Subcutaneous abdominal adipose tissue (tissue), 5 donors: ENCODE measurements at regions not wholly inside any gene's neighbourhood (a gene's known extent, or its start where the extent isn't known, plus 50 kb on each side); places are given as distances from the start of the nearest gene placed in this dataset.

Experiments
- H3K27ac ChIP-seq: one replicate; pipeline ENCODE4 v1.7.0; 2013; ENCODE audit warnings: low read depth, mild to moderate bottlenecking, inconsistent platforms, low read length, moderate library complexity
- H3K27me3 ChIP-seq, 5 donors: one replicate each; pipeline ENCODE4 v1.7.0; 2013; ENCODE audit warnings: low read length in 5 of 5, inconsistent platforms in 1 of 5; ENCODE audit not compliant: control insufficient read depth in 5 of 5, insufficient read depth in 4 of 5
- H3K36me3 ChIP-seq, 5 donors: one replicate each; pipeline ENCODE4 v1.7.0; 2013; ENCODE audit warnings: low read length in 5 of 5; ENCODE audit not compliant: control insufficient read depth in 5 of 5, insufficient read depth in 5 of 5
- H3K4me1 ChIP-seq, 5 donors: one replicate each; pipeline ENCODE4 v1.7.0; 2013; ENCODE audit warnings: low read length in 5 of 5, mild to moderate bottlenecking in 3 of 5, moderate library complexity in 1 of 5; ENCODE audit not compliant: control insufficient read depth in 5 of 5, insufficient read depth in 5 of 5
- H3K4me3 ChIP-seq, 5 donors: one replicate each; pipeline ENCODE4 v1.7.0; 2013; ENCODE audit warnings: low read length in 5 of 5, low read depth in 1 of 5
- H3K9ac ChIP-seq, 5 donors: one replicate each; pipeline ENCODE4 v1.7.0; 2013; ENCODE audit warnings: low read length in 5 of 5, mild to moderate bottlenecking in 4 of 5, moderate library complexity in 3 of 5
- H3K9me3 ChIP-seq, 5 donors: one replicate each; pipeline ENCODE4 v1.7.0; 2013; ENCODE audit warnings: low read length in 5 of 5; ENCODE audit not compliant: control insufficient read depth in 5 of 5
- donor health status: healthy.
- donor health status: healthy.
- donor health status: healthy.
- donor health status: healthy.
- donor health status: healthy.

DNA sequence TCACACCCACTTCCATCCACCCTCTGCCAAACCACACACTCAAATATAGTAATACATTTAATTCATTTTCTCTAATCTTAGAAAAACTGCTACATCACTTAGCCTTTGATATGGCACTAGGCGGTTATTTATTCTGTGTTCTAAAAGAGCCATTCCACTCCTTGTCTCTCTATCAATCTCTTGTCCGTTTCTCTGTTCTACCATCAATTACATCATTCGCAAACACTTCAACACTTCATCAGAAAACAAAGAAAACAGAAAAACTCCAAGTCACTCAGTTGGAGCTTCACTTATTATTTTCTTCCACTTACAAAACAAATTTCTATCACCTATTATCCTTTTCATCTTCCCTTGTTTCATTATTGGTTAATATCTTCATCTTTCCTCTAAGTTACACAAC, 1523.0 kb downstream of the KCNT2 start:
- no peak overlapping the region for H3K27ac ChIP-seq
- H3K4me3 ChIP-seq, result no peak overlapping the region
- no peaks in the 10 kb centered on the region for H3K27me3 ChIP-seq
- no peaks in the 10 kb centered on the region for H3K36me3 ChIP-seq
- no peak overlapping the region for H3K9ac ChIP-seq
- no peaks in the 10 kb centered on the region for H3K4me1 ChIP-seq
- H3K9me3 ChIP-seq, result no peaks in the 10 kb centered on the region

DNA sequence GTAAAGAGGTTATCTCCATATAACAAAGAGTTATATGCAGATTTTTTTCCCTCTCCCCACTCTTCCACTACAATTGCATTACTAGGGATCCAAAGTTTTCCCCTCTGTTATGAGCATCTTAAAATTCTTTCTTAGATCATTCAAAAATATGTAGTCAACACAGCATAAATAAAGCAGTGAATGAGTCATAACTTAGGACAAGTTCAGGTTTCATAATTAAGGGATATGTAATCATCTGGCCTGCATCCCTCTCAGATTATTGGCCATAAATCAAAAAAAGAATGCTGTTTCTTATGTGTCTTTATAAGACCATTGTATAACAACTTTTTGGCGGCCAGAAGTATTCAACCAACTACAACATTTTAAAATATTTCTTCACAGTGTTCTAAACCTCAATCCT, 1526.1 kb downstream of the KCNT2 start:
- Histone ChIP-seq H3K36me3 (no peaks in the 10 kb centered on the region), H3K4me1 (no peaks in the 10 kb centered on the region), H3K9me3 (no peaks in the 10 kb centered on the region), H3K4me3 (no peak overlapping the region), H3K27me3 (no peaks in the 10 kb centered on the region), H3K9ac (no peak overlapping the region), H3K27ac (no peak overlapping the region)

DNA sequence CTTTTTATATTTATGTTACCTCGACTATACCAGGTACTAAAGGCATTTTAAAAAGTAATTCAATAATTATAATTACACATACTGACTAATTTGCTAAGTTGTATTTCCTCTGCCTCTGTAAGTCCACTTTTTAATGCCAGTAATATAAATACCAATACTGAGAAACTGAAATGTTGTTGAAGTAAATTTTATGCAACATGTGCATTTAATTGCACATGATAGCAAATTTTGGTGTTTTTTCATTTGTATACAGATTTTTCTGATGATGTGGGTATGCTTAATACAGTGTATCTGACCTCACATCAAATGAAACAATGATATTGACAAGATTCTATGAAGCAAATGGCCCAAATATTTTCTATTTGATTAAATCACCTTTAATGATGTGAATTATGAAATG, 1531.6 kb downstream of the KCNT2 start:
- Histone ChIP-seq H3K9ac (no peak overlapping the region), H3K9me3 (no peaks in the 10 kb centered on the region), H3K4me1 (no peaks in the 10 kb centered on the region), H3K4me3 (no peak overlapping the region), H3K36me3 (no peaks in the 10 kb centered on the region), H3K27me3 (no peaks in the 10 kb centered on the region), H3K27ac (no peak overlapping the region)

DNA sequence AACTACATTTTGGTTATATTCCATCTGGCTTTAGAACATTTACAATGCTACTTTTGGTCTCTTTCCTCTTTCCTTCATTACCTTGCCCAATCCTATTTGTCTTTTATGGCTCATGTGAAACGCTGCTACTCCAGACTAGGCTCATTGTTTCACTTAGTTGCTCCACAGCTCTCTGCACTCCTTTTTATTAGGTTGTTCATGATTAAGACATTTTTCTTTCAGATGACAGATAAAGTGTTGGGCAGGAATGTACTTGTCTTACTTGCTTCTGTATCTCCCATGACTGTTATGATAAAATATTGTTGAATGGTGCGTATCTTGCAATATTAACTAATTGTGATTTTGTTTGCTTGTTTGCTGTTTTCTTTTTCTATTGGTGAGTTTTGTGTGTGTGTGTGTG, 1532.3 kb downstream of the KCNT2 start:
- no peaks in the 10 kb centered on the region for H3K36me3 ChIP-seq
- H3K27me3 ChIP-seq, result no peaks in the 10 kb centered on the region
- H3K4me3 ChIP-seq, result no peak overlapping the region
- no peaks in the 10 kb centered on the region for H3K9me3 ChIP-seq
- H3K4me1 ChIP-seq, result no peaks in the 10 kb centered on the region
- H3K27ac ChIP-seq, result no peak overlapping the region
- H3K9ac ChIP-seq, result no peak overlapping the region

DNA sequence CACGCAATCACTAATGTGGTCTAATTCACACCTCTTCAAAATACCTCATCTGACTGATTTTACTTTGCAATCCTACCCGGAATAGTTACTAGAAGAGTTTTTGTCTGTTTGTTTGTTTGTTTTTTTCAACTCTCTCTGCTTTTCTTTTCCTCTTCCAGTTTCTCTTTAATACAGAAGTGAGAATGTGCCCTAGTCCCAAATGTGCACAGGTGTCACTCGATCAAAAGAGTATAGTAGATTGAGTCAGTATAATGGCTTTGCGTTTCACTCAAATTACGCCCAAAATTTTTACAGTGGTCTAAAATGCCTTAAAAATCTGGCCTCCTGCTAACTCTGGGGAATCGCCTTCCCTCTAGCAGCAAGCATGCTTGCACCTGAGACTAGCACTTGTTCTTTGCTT, 1536.8 kb downstream of the KCNT2 start:
- H3K9me3 ChIP-seq, result peaks cover 0 to 2% (median 0%) of the 10 kb centered on the region in 5 donors
- no peak overlapping the region for H3K4me3 ChIP-seq
- H3K9ac ChIP-seq, result no peak overlapping the region
- no peaks in the 10 kb centered on the region for H3K36me3 ChIP-seq
- no peaks in the 10 kb centered on the region for H3K27me3 ChIP-seq
- no peaks in the 10 kb centered on the region for H3K4me1 ChIP-seq
- no peak overlapping the region for H3K27ac ChIP-seq

DNA sequence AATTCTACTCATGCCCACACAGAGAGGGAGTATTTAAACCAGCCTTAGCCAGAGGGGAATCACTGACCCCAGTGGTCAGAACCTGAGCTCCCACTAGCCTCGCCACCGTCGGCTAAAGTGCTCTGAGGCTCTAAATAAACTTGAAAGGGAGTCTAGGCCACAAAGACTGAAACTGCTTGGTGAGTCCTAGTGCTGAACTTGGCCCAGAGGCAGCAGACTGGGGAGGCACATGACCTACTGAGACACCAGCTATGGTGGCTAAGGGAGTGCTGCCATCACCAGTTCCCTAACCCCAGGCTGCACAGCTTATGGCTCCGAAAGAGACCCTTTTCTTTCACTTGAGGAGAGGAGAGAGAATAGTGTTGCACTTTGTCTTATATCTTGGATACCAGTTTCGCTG, 1542.8 kb downstream of the KCNT2 start:
- Histone ChIP-seq H3K27ac (no peak overlapping the region), H3K4me1 (no peaks in the 10 kb centered on the region), H3K4me3 (no peak overlapping the region), H3K9me3 (peaks cover 0 to 2% (median 0%) of the 10 kb centered on the region in 5 donors), H3K36me3 (no peaks in the 10 kb centered on the region), H3K27me3 (no peaks in the 10 kb centered on the region), H3K9ac (no peak overlapping the region)

DNA sequence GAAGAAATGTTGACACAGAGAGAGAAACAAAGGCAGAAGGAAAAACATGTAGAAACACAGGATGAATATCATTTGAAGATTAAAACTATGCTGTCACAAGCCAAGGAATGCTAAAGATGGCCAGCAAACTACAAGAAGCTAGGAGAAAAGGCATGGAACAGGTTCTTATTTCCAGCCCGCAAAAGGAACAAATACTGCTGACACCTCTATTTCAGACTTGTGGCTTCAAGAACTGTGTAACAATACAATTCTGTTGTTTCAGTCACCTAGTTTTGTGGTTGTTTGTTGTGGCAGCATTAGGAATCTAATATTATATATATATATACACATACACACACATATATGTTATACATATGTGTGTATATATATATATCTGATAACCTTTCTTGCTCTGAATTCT, 1543.9 kb downstream of the KCNT2 start:
- H3K9me3 ChIP-seq, result peaks cover 0 to 2% (median 0%) of the 10 kb centered on the region in 5 donors
- no peak overlapping the region for H3K4me3 ChIP-seq
- no peaks in the 10 kb centered on the region for H3K36me3 ChIP-seq
- H3K9ac ChIP-seq, result no peak overlapping the region
- H3K27ac ChIP-seq, result no peak overlapping the region
- no peaks in the 10 kb centered on the region for H3K4me1 ChIP-seq
- no peaks in the 10 kb centered on the region for H3K27me3 ChIP-seq

DNA sequence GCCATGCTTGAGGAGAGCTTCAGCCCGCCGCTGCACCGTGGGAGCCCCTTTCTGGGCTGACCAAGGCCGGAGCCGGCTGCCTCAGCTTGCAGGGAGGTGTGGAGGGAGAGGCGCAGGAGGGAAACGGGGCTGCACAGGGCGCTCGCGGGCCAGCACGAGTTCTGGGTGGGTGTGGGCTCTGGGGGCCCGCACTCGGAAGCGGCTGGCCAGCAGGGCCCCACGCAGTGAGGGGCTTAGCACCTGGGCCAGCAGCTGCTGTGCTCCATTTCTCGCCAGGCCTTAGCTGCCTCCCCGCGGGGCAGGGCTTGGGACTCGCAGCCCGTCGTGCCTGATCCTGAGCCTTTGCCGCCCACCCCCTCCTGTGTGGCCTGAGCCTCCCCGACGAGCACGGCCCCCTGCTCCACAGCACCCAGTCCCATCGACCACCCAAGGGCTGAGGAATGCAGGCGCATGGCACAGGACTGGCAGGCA, 1554.0 kb downstream of the KCNT2 start:
- no peaks in the 10 kb centered on the region for H3K36me3 ChIP-seq
- H3K27ac ChIP-seq, result no peak overlapping the region
- H3K27me3 ChIP-seq, result no peaks in the 10 kb centered on the region
- H3K9me3 ChIP-seq, result no peaks in the 10 kb centered on the region
- H3K9ac ChIP-seq, result no peak overlapping the region
- H3K4me1 ChIP-seq, result no peaks in the 10 kb centered on the region
- no peak overlapping the region for H3K4me3 ChIP-seq

DNA sequence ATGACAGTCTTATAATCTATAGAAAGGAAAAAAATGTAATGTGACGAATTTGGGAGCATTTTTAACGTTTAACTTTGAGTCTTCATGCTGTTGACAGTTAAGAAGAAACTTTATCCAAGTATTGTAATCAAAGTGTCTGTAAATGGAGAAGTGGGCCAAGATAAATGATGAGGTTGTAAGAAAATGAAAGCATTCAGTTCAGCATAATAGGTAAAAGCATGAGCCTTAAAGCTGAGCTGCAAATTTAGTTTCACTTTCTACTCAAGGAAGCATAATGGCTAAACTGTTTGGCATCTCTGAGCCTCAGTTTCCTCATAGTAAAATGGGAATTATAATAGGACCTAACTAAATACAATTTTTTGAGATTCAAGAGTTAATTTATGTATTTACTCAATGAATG, 1554.8 kb downstream of the KCNT2 start:
- H3K4me1 ChIP-seq, result no peaks in the 10 kb centered on the region
- H3K4me3 ChIP-seq, result no peak overlapping the region
- no peaks in the 10 kb centered on the region for H3K9me3 ChIP-seq
- H3K27me3 ChIP-seq, result no peaks in the 10 kb centered on the region
- H3K36me3 ChIP-seq, result no peaks in the 10 kb centered on the region
- H3K9ac ChIP-seq, result no peak overlapping the region
- H3K27ac ChIP-seq, result no peak overlapping the region

DNA sequence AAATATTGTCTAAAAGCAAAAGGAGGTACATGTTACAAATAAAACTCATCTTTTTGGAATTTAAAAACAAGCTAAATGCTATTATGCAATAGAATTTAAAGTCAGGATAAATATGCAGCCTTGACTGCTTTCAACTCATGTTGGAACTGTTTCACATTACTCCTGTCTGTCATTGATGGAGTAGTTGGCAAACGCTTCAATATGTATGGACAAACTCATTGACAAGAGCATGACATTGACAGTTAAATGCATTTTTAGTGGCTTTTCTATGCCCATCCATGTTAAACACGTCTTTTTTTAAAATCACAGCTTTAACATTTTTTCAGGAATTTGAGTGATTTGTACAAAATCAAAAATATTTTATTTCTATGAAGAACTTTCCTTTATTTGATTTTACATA, 1560.5 kb downstream of the KCNT2 start:
- H3K9me3 ChIP-seq, result no peaks in the 10 kb centered on the region
- H3K36me3 ChIP-seq, result no peaks in the 10 kb centered on the region
- H3K27me3 ChIP-seq, result no peaks in the 10 kb centered on the region
- H3K9ac ChIP-seq, result no peak overlapping the region
- H3K4me3 ChIP-seq, result no peak overlapping the region
- H3K4me1 ChIP-seq, result no peaks in the 10 kb centered on the region
- no peak overlapping the region for H3K27ac ChIP-seq

DNA sequence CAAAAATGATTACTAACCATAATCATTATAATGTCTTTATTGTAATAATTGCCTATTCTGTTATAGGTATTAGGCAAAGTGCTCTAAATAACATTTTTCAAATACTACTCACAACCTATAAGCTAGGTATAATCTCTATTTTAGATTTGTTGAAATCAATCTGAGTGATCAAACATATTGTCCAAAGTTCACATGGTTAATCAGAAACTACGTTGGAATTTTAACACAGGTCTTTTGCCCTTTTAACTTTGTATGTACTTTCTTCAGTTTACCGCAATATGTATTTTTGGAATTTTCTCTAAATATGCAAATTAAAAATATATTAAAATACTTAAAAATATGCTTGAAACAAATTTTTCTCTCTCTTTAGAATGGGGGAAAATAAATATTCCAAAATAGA, 1563.2 kb downstream of the KCNT2 start:
- H3K27me3 ChIP-seq, result no peaks in the 10 kb centered on the region
- H3K9me3 ChIP-seq, result no peaks in the 10 kb centered on the region
- H3K9ac ChIP-seq, result no peak overlapping the region
- H3K4me3 ChIP-seq, result no peak overlapping the region
- H3K36me3 ChIP-seq, result no peaks in the 10 kb centered on the region
- H3K4me1 ChIP-seq, result no peaks in the 10 kb centered on the region
- H3K27ac ChIP-seq, result no peak overlapping the region
